Heart right ventricle (tissue), 16 donors: ENCODE measurements at regions not wholly inside any gene's neighbourhood (a gene's known extent, or its start where the extent isn't known, plus 50 kb on each side); places are given as distances from the start of the nearest gene placed in this dataset.
"Not testable (repeated sequence)": the region's sequence is repeated elsewhere in the genome, so short reads cannot be mapped to it uniquely, and the experiment has no call there.

ENCODE experiments used
- ATAC-seq, 8 donors: fragments of 200-7000 bp; cut with Tn5 transposase; one replicate each; pipeline ENCODE4 v1.9.1; 2020; ENCODE audit warnings: mild to moderate bottlenecking in 8 of 8, moderate library complexity in 8 of 8, moderate number of reproducible peaks in 1 of 8
- DNase-seq, 2 donors: peaks; one replicate each; pipeline ENCODE4 v3.0.0-alpha.2; 2020
- H3K27ac ChIP-seq, 10 donors: fragments of 200-600 bp; sonication (generic) in 2 of 10; one replicate each; pipeline versions ENCODE4 v1.5.0 to v1.8.0; 2020 to 2022; ENCODE audit warnings: mild to moderate bottlenecking in 3 of 10
- H3K27me3 ChIP-seq, 7 donors: fragments of 200-600 bp; one replicate each; pipeline ENCODE4 v1.8.0; 2021 to 2022; ENCODE audit warnings: mild to moderate bottlenecking in 2 of 7
- H3K36me3 ChIP-seq, 9 donors: fragments of 200-600 bp; sonication (generic) in 1 of 9; one replicate each; pipeline versions ENCODE4 v1.5.0 to v1.8.0; 2020 to 2022; ENCODE audit warnings: mild to moderate bottlenecking in 2 of 9
- H3K4me1 ChIP-seq, 9 donors: fragments of 200-600 bp; sonication (generic) in 1 of 9; one replicate each; pipeline versions ENCODE4 v1.5.0 to v1.8.0; 2020 to 2022; ENCODE audit warnings: mild to moderate bottlenecking in 4 of 9
- H3K4me3 ChIP-seq, 10 donors: fragments of 200-600 bp; sonication (generic) in 2 of 10; one replicate each; pipeline versions ENCODE4 v1.5.0 to v1.8.0; 2020 to 2022; ENCODE audit warnings: mild to moderate bottlenecking in 7 of 10, moderate library complexity in 2 of 10
- H3K9me3 ChIP-seq, 11 donors: fragments of 200-600 bp in 10 of 11; sonication (generic) in 2 of 11; one replicate each; pipeline versions ENCODE4 v1.5.0 to v1.8.0; 2013 to 2022; ENCODE audit warnings: mild to moderate bottlenecking in 2 of 11, control low read depth in 1 of 11, moderate library complexity in 1 of 11
- CTCF ChIP-seq, 9 donors: fragments of 200-600 bp; sonication (generic) in 2 of 9; IDR thresholded peaks; one replicate each; pipeline versions ENCODE4 v1.5.0 to v1.8.0; 2021 to 2022; ENCODE audit warnings: antibody characterized with exemption in 9 of 9, mild to moderate bottlenecking in 5 of 9, moderate library complexity in 1 of 9
- WGBS, 2 donors: extraction: QIAGEN DNeasy Blood & Tissue Kit; methylation state at CpG; one replicate each; pipeline ENCODE4 v1.1.7; 2013; ENCODE audit warnings: inconsistent platforms in 1 of 2; 5-methylcytosine and 5-hydroxymethylcytosine counted together
- intact Hi-C, 10 donors: fragments of 100-400 bp; cut with DNase I; formaldehyde crosslinking; loops; one replicate each; pipeline versions ENCODE4 v1.11.1 to v1.14.2; 2022
- donor health status: Arrhythmogenic right ventricular cardiomyopathy.
- donor health status: ischemic (EF 13 %, LVEDD 7.1; RV severe dilation, severe dysfunction).
- donor health status: healthy with polysubstance abuse.
- donor health status: DM: no; HTN: yes; CAD: no.
- donor health status: DM: no; HTN: no; CAD: no.
- donor health status: ischemic (EF 25% LVEDD 6.9; RV normal size, moderate dysfunction).
- donor health status: ischemic (EF 25% LVEDD 5.7; RV mildly dilated, moderate dysfunction).
- donor health status: healthy.
- donor health status: DM: yes; HTN: yes; CAD: no.
- donor health status: Ischemic cardiomyopathy.
- donor health status: ischemic (EF 35%, LVEDD 5.7; RV mildly dilated, moderate dysfunction).
- donor health status: nonischemic (EF 11% LVEDD 7.7; RV severe dilation, severe dysfunction).
- donor health status: DM: yes; HTN: yes; CAD: no.
- donor health status: PGD.
- donor health status: ischemic (EF 29% LVEDD 5.4; RV normal size, mild dysfunction).
- donor health status: nonischemic (EF 23%, LVEDD 6.1; RV moderate dilation, normal function).

DNA sequence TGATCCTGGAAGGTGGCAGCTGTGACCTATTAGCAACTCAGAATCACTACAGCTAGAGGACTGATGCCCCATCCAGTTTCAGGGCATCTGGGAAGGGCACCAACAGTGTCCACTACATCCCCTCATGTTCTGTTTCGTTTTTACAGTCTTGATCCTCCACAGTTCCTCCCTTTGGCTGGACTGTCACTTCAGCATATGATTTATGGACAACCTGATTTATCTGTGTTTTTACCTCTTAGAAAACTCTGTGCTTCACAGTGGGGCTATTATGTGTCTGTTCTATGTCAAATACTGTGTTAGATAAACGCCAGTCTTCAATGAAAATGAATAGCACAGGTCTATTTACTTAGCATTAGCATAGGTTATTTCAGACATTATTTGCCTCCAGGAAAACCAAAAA lies 63.1 kb upstream of the GRPR start:
- Histone ChIP-seq H3K4me3 (no peak overlapping the region), H3K27ac (no peak overlapping the region), H3K9me3 (peaks cover 0 to 3% (median 0%) of the 10 kb centered on the region in 11 donors), H3K4me1 (no peaks in the 10 kb centered on the region), H3K36me3 (no peaks in the 10 kb centered on the region), H3K27me3 (peaks cover 0 to 30% (median 0%) of the 10 kb centered on the region in 7 donors)
- WGBS, 2 donors, result 47 to 50% methylated on average over 2 of the region's 2 CpGs
- no peak for ATAC-seq
- intact Hi-C loops, result no loop called here
- no peak for DNase-seq
- TF ChIP-seq CTCF (IDR thresholded peaks at IDR 0.05), result no peak

DNA sequence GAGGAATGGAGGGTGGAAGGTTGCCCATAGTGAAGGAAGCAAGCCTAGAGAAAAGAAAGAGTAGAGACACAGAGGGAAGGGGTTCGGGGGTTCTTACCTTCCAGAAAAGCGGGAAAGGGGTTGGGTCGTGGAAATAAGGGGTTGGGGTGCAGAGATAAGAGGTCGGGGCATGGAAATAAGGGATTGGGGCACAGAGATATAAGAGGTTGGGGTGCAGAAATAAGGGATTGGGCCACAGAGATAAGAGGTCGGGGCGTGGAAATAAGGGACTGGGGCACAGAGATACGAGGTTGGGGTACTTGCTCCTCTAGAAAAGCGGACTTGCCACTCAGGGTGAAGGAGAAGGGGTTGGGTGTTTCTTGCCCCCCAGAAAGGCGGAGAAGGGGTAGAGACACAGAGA lies 74.2 kb upstream of the GRPR start:
- H3K9me3 ChIP-seq, result peaks cover 0 to 13% (median 0%) of the 10 kb centered on the region in 11 donors
- intact Hi-C loops, H3K36me3 ChIP-seq, H3K4me1 ChIP-seq, DNase-seq, H3K27ac ChIP-seq, ATAC-seq, H3K4me3 ChIP-seq: not testable (repeated sequence)
- H3K27me3 ChIP-seq, result peaks cover 0 to 12% (median 0%) of the 10 kb centered on the region in 7 donors
- 90 to 91% methylated on average over 9 of the region's 9 CpGs for WGBS, 2 donors

DNA sequence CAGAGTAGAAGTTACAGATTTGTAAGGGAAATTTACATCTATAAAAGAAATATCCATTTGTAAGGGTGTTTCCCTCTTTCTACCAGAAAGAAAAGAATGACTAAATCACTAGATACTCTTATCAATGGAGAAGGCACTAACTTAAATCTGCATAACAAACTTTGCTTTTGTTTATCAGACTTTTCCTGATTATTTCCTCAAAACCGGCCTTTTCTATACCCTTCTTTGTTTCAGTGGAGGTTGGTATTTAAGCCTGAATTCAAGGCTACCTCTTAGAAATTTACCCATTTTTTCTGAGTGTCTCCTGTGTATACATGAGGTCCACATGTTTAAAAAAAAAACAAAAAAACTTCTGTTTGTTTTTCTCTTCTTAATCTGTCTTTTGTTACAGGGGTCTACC lies 80.4 kb upstream of the GRPR start:
- no peak overlapping the region for H3K27ac ChIP-seq
- DNase-seq, result no peak
- intact Hi-C loops, result no loop called here
- no peak for TF ChIP-seq CTCF (IDR thresholded peaks at IDR 0.05)
- no peak overlapping the region for H3K4me3 ChIP-seq
- H3K36me3 ChIP-seq, result no peaks in the 10 kb centered on the region
- no peaks in the 10 kb centered on the region for H3K4me1 ChIP-seq
- WGBS, 2 donors, result 71% methylated on average over 1 of the region's 1 CpG
- peaks cover 0 to 35% (median 0%) of the 10 kb centered on the region in 7 donors for H3K27me3 ChIP-seq
- no peak for ATAC-seq
- no peaks in the 10 kb centered on the region for H3K9me3 ChIP-seq

DNA sequence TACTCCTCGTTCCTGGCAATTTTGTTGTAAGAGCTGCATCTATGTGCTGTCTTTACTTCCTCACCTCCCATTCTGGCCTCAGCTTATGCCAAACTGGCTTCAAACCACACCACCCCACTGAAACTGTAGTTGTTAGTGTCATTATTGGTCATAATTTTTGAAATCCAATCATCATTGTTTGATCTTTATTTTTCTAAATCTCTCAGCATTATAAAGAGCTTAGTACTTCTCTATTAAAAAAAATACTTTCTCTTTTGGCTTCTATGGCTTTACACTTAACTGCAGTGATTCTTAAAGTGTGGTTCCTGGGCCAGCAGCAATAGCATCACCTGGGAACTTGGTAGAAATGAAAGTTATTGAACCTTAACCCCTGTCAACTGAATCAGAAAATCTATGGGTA lies 83.5 kb upstream of the GRPR start:
- intact Hi-C loops, result no loop called here
- H3K27ac ChIP-seq, result no peak overlapping the region
- H3K27me3 ChIP-seq, result peaks cover 0 to 50% (median 0%) of the 10 kb centered on the region in 7 donors
- no peaks in the 10 kb centered on the region for H3K36me3 ChIP-seq
- no peak for ATAC-seq
- no peak for TF ChIP-seq CTCF (IDR thresholded peaks at IDR 0.05)
- no peak overlapping the region for H3K4me3 ChIP-seq
- no peak for DNase-seq
- WGBS, 2 donors, result 73 to 74% methylated on average over 1 of the region's 1 CpG
- peaks cover 0 to 4% (median 0%) of the 10 kb centered on the region in 11 donors for H3K9me3 ChIP-seq
- H3K4me1 ChIP-seq, result no peaks in the 10 kb centered on the region

DNA sequence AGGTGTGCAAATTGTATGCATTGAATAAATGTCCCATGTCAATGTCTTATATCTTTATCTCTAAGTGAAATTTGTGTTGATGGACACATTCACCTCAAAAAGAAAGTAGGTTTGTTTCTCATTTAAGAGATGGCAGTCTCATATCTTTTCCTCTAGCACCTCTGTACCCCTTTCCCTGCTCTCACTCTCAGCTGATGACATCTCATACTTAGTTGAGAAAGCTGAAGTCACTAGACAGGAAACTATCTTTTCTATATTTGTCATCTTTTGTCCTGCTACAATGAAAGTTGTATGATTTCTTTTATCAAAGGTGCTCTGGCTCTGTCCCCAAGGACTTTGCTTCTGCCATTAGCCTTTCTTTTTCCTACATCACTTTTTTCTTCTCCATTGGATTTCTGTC lies 84.0 kb upstream of the GRPR start:
- TF ChIP-seq CTCF (IDR thresholded peaks at IDR 0.05), result no peak
- no peaks in the 10 kb centered on the region for H3K4me1 ChIP-seq
- no peaks in the 10 kb centered on the region for H3K36me3 ChIP-seq
- no peak for DNase-seq
- no peak for ATAC-seq
- H3K27ac ChIP-seq, result no peak overlapping the region
- H3K27me3 ChIP-seq, result peaks cover 0 to 54% (median 0%) of the 10 kb centered on the region in 7 donors
- intact Hi-C loops, result no loop called here
- H3K9me3 ChIP-seq, result peaks cover 0 to 4% (median 0%) of the 10 kb centered on the region in 11 donors
- H3K4me3 ChIP-seq, result no peak overlapping the region
